IPS-NIHi11 (cell line): ENCODE measurements at regions not wholly inside any gene's neighbourhood (a gene's known extent, or its start where the extent isn't known, plus 50 kb on each side); places are given as distances from the start of the nearest gene placed in this dataset.

Experiments
- DNase-seq: peaks from one replicate; pipeline ENCODE4 v3.0.0; 2012; ENCODE audit warnings: mixed read lengths, low spot score

GRCh38 chr11:45347348-45348082, 61.4 kb upstream of the SYT13 start:
- DNase-seq: no peak

- no peak for DNase-seq
Observed at GRCh38 chr11:45345491-45345890, 59.4 kb upstream of the SYT13 start.

- no peak for DNase-seq
Observed at GRCh38 chr11:45344028-45344427, 57.9 kb upstream of the SYT13 start.

- DNase-seq: no peak
Observed at GRCh38 chr11:45343444-45343843, 57.3 kb upstream of the SYT13 start.

- no peak for DNase-seq
Observed at GRCh38 chr11:45341372-45341771, 55.2 kb upstream of the SYT13 start.

- peak; percentile 99 for DNase-seq
Observed at GRCh38 chr11:45339729-45340519, 53.8 kb upstream of the SYT13 start.

- no peak for DNase-seq
Observed at GRCh38 chr11:45337583-45338360, 51.6 kb upstream of the SYT13 start.

- no peak for DNase-seq
Observed at GRCh38 chr11:45336136-45336535, 50.0 kb upstream of the SYT13 start.
